Right kidney (tissue), 1 donor: ENCODE measurements at regions not wholly inside any gene's neighbourhood (a gene's known extent, or its start where the extent isn't known, plus 50 kb on each side); places are given as distances from the start of the nearest gene placed in this dataset.
"Not testable (repeated sequence)": the region's sequence is repeated elsewhere in the genome, so short reads cannot be mapped to it uniquely, and the experiment has no call there.

Source experiments
- DNase-seq: peaks from one replicate; pipeline ENCODE4 v3.0.0-alpha.2; 2016

DNA sequence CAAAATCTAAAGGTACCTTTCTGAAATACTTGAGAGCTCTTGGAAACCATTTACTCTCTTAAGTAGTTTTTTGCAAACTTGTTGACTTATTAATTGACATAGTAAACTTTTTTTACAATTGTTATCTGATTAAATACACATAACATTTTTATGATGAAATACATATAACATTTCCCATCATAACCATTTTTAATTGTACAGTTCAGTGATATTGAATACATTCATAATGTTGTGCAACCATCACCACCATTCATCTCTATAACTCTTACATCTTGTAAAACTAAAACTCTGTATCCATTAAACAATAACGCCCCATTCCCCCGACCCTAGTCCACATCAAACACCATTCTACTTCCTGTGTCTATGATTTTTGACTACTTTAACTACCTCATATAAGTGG, 95.7 kb upstream of the ZNF648 start:
- no peak for DNase-seq

DNA sequence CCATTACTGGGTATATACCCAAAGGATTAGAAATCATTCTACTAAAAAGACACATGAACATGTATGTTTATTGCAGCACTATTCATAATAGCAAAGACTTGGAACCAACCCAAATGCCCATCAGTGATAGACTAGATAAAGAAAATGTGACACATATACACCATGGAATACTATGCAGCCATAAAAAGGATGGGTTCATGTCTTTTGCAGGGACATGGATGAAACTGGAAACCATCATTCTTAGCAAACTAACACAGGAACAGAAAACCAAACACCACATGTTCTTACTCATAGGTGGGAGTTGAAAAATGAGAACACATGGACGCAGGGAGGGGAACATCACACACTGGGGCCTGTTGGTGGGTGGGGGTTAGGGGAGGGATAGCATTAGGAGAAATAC, 92.9 kb upstream of the ZNF648 start:
- not testable (repeated sequence) for DNase-seq

- DNase-seq: no peak
Measured at GRCh38 chr1:182149411-182149965, 88.0 kb upstream of the ZNF648 start.

DNA sequence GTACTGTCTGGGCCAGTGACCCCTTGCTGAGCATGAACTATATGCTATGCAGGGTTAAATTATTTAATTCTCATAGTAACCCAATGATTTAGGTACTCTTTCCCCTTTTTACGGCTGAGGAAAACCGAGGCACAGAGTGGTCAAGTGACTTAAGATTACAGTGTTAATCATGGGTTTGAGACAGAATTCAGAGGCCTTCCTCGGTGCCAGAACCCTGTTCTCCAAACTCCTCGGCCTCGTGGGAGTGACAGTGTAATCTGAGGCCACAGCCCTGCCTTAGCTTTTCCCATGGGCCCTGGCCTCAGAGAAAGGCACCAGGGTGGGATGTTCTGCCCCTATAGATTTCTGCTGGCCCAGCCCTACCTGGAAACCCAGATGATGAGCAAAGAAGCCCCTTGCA, 86.4 kb upstream of the ZNF648 start:
- no peak for DNase-seq

GRCh38 chr1:182147136-182147820, 85.8 kb upstream of the ZNF648 start:
- DNase-seq: no peak

DNA sequence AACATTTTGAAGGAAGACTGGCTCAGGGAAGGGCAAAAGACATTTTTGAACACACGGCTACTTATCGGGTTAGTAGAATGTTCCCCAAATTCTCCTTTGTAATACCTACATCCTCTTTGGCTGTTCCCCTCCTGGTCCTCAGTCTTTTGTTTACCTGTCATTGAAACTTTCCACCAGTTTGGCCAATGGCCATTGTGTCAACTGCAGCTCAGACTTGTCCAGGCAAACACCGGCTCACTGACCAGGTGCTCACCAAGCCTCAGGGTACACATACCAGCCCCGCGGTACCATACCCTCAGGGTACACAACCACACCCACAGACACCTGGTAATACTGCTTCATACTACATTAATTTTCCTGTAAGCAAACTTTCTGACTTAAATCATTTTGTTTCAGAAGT, 84.8 kb upstream of the ZNF648 start:
- no peak for DNase-seq

GRCh38 chr1:182145441-182145840, 83.9 kb upstream of the ZNF648 start:
- no peak for DNase-seq

GRCh38 chr1:182144646-182145030, 83.1 kb upstream of the ZNF648 start:
- no peak for DNase-seq

- DNase-seq: peak; percentile 72
Measured at GRCh38 chr1:182143825-182144645, 82.5 kb upstream of the ZNF648 start.

DNA sequence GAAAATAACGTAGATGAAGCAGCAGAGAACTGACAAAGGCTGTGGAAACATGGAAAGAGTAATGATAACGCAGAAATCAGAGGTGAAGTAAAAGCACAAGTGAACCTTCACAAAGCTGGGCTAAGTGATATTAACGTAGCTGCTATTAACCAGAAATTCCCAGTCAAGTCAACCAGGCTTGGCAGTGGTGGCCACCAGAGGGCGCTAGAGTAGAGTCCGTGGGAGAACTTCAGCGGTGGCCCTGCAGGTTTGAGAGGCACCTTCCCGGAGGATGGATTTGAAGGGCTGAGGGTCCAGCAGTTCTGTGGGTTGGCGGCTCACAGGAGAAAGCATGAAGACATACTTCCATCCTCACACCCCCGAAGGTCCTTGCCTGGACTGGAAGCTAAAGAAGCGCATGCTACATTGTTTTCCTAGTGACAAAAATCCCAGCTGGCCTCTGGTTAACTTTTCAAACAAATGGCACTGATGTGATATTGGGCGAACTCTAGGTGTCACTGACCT, 81.7 kb upstream of the ZNF648 start:
- peak; percentile 68 for DNase-seq

DNA sequence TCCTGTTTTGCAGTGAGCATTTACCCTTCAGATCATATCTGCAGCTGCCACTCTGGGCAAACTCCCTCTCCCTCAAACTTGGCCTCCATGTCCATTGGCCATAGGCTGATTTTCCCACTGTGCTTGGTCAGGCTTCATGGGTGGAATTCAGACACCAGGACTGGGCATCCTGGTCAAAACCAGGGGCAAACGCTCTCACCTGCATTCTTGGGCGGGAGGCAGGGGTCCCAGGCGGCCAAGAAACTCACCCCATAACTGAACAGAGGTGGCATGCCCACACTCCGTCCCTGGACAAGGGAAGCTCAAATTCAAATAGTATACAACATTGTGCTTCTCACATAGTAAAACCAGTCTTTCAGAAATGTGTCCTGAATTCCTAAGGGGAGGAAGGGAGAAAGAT, 81.1 kb upstream of the ZNF648 start:
- DNase-seq: no peak

GRCh38 chr1:182141040-182141439, 79.5 kb upstream of the ZNF648 start:
- DNase-seq: no peak

- DNase-seq: no peak
Measured at GRCh38 chr1:182139496-182139895, 78.0 kb upstream of the ZNF648 start.

GRCh38 chr1:182137546-182137945, 76.0 kb upstream of the ZNF648 start:
- no peak for DNase-seq

DNA sequence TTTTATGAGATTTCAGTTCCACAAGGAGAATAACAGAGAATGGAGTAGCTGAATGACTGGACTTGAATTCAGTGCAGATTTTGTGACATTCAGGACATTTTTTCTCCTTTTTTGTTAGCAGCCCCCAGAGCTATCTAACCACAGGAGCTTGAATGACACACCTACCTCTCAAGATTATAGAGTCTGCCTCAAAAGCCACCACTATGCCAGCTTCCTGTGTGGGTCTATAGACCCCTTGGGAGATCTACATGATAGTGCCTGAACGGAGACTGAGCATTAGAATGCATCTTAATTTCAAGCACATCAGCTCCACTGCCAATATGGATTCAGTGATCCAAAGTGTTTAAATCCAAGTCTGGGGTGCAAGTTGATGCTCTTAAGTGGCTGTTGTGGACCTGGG, 74.4 kb upstream of the ZNF648 start:
- DNase-seq: no peak

- DNase-seq: no peak
Measured at GRCh38 chr1:182134257-182134656, 72.7 kb upstream of the ZNF648 start.

DNA sequence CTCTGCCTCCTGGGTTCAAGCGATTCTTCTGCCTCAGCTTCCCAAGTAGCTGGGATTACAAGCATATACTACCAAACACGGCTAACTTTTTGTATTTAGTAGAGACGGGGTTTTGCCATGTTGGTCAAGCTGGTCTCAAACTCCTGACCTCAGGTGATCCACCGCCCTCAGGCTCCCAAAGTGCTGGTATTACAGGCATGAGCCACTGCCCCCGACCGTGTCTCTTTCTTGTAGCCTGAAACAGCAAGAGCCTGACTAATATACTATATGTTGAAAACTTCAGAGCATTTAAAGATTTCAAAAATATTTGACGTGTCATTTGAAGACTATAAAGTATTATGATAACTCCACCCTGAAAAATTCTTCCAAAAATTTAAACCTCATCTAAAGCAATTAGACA, 71.7 kb upstream of the ZNF648 start:
- DNase-seq: no peak

GRCh38 chr1:182129398-182129797, 67.9 kb upstream of the ZNF648 start:
- no peak for DNase-seq

DNA sequence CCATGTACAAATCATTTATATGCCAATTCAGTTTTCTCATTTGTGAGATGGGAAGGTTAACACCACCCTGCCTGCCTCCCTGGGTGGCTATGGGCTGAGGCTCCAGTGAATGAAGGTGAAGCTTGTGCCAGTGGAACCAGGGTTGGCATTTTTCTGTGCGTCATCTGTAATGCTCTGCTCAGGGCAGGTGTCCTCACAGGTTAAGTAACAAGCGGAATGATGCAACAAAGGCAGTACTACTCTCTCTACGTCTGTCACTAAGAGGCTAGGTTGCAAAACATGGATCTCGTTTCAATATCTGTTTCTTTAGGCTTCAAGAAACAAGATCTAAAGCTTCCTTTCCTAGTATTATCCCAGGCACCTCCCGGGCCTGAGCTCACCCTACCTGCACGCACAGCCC, 67.0 kb upstream of the ZNF648 start:
- no peak for DNase-seq

- DNase-seq: no peak
Measured at GRCh38 chr1:182127656-182128055, 66.1 kb upstream of the ZNF648 start.

- DNase-seq: no peak
Measured at GRCh38 chr1:182126272-182126800, 64.8 kb upstream of the ZNF648 start.

DNA sequence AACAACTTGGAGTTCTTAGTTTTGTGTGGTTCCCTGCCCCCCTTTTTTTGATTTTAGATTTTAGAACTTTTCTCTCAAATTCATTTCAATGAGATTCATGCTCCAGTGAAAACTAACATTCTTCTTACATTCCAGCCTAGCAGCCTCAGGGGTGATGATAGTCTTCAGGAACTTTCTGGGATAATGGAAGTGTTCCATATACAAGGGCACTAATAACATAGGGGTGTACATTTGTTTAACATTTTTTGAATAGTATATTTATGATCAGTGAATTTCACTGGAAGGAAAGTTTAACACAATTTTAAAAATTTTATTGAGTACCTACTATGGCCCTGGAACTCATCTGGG, 61.4 kb upstream of the ZNF648 start:
- no peak for DNase-seq

DNA sequence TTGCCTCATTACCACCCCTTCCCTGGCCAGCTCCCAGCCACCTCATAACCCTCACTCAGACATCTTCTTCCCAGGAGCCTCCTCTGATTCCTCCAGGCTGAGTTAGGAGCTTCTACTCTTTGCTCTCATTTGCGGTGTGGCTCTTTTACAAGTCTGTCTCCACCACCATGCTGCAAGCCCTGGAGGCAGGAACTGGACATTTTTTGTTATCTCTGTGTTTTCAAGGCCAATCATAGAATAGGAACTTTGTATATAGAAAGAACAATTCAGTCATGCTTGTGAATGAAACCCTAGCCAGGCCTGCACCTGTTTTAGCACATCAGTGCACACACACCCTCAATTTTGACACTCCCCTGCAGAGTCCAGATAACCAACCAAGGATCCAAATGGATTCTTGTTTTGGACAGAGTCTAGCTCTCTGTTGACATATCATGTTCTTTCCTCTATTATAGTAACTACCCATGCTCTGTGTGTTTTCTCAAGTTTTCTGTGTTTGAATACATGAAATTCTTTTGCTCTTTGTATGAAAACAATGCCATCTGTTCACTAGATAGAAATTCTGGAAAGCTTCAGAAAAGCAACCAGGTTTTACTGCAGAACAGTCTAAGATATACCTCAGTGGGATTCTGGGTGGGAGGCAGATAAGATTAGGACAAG, 60.9 kb upstream of the ZNF648 start:
- DNase-seq: no peak
